HepG2 (cell line): ENCODE measurements at regions not wholly inside any gene's neighbourhood (a gene's known extent, or its start where the extent isn't known, plus 50 kb on each side); places are given as distances from the start of the nearest gene placed in this dataset.

Experiments
- ATAC-seq: fragments of 200-7000 bp; cut with Tn5 transposase; 3 replicates; pipeline ENCODE4 v1.9.1; 2020; ENCODE audit warnings: mild to moderate bottlenecking, moderate library complexity
- BruUV-seq: library from RNA; stranded (reverse); fragments of 400-500 nt; replicated peaks from 2 replicates; lab custom pipeline; 2021; lab: Mats Ljungman, UMichigan
- CTCF ChIA-PET: fragments of 300-600 bp; formaldehyde crosslinking; extraction: SDS; loops from one replicate; lab custom pipeline; 2021; ENCODE audit warnings: low total read pairs, inconsistent platforms, low intra/inter-chr PET ratio; lab: Yijun Ruan, JAX
- POLR2A ChIA-PET: fragments of 350-600 bp; sonication (Branson Sonifier 250); formaldehyde crosslinking; loops from one replicate; lab custom pipeline; 2020; ENCODE audit warnings: antibody characterized with exemption, inconsistent platforms; lab: Yijun Ruan, JAX
- DNase-seq: peaks from one replicate; pipeline ENCODE4 v3.0.0-alpha.2; 2015; ENCODE audit warnings: low spot score
- FAIRE-seq: peaks from 3 replicates; lab custom pipeline; 2011; peaks lifted over from hg19 to GRCh38; lab: Jason Lieb, UNC
- H2AFZ ChIP-seq: one replicate; pipeline ENCODE4 v1.6.1; 2011; ENCODE audit warnings: low read length, inconsistent platforms
- H3K27ac ChIP-seq: fragments of 300-600 bp; 3 replicates; pipeline ENCODE4 v1.8.0; 2011; ENCODE audit warnings: mixed run types, mild to moderate bottlenecking, mixed read lengths, low read length, inconsistent platforms; ENCODE audit not compliant: insufficient read depth; ENCODE audit errors: extremely low read length
- H3K27me3 ChIP-seq, 2 experiments: fragments of 200-600 bp in 1 of 2; 2 replicates in 1 of 2; 3 replicates in 1 of 2; pipeline versions ENCODE4 v1.6.0 to v1.8.0; 2011; ENCODE audit warnings: low read length in 2 of 2, mild to moderate bottlenecking in 2 of 2, moderate library complexity in 2 of 2, inconsistent platforms in 1 of 2; ENCODE audit not compliant: insufficient read depth in 2 of 2, control insufficient read depth in 1 of 2
- H3K36me3 ChIP-seq, 2 experiments: fragments of 200-600 bp in 1 of 2; replicated peaks in 1 of 2; 2 replicates in 1 of 2; 3 replicates in 1 of 2; pipeline versions ENCODE4 v1.5.1 to v1.8.0; 2011; ENCODE audit warnings: low read length in 2 of 2, inconsistent platforms in 1 of 2; ENCODE audit not compliant: insufficient read depth in 2 of 2, control insufficient read depth in 1 of 2
- H3K4me1 ChIP-seq: 2 replicates; pipeline ENCODE4 v1.5.1; 2012; ENCODE audit warnings: low read length, inconsistent platforms; ENCODE audit not compliant: insufficient read depth
- H3K4me2 ChIP-seq: 2 replicates; pipeline ENCODE4 v1.6.0; 2011; ENCODE audit warnings: low read depth, low read length, inconsistent platforms
- H3K4me3 ChIP-seq, 3 experiments: fragments of 200-600 bp in 1 of 3; sonication (generic), shearing (Covaris generic) in 1 of 3; replicated peaks in 1 of 3; 2 replicates each; pipeline ENCODE4 v1.5.1; 2011 to 2016; ENCODE audit warnings: low read length in 3 of 3, inconsistent platforms in 2 of 3, low read depth in 2 of 3, mild to moderate bottlenecking in 2 of 3, control low read depth in 1 of 3, mixed read lengths in 1 of 3; ENCODE audit not compliant: insufficient read depth in 1 of 3
- H3K79me2 ChIP-seq: one replicate; pipeline ENCODE4 v1.6.1; 2011; ENCODE audit warnings: low read length, inconsistent platforms; ENCODE audit not compliant: insufficient read depth
- H3K9ac ChIP-seq: 2 replicates; pipeline ENCODE4 v1.6.0; 2011; ENCODE audit warnings: mild to moderate bottlenecking, low read depth, low read length, inconsistent platforms; ENCODE audit not compliant: insufficient read depth
- H3K9me3 ChIP-seq: 2 replicates; pipeline ENCODE4 v1.5.1; 2012; ENCODE audit warnings: mild to moderate bottlenecking, low read length
- H4K20me1 ChIP-seq: 2 replicates; pipeline ENCODE4 v1.6.0; 2011; ENCODE audit warnings: inconsistent platforms, mild to moderate bottlenecking, low read length, moderate library complexity; ENCODE audit not compliant: insufficient read depth
- AGO2 ChIP-seq: fragments of 200-400 bp; formaldehyde crosslinking; optimal IDR thresholded peaks from 2 replicates; pipeline ENCODE3; 2017; ENCODE audit warnings: mild to moderate bottlenecking, low read depth, low read length, moderate library complexity
- AHR ChIP-seq: IDR thresholded peaks from 2 replicates; pipeline ENCODE4 v1.6.1; 2018; ENCODE audit warnings: missing genetic modification reagents, missing compliant biosample characterization
- ATF7 ChIP-seq, 2 experiments: fragments of 450-650 bp in 1 of 2; sonication (generic) in 1 of 2; formaldehyde crosslinking in 1 of 2; IDR thresholded peaks; 2 replicates each; pipeline versions ENCODE4 v1.4.0 to v1.6.1; 2016 to 2020; ENCODE audit warnings: antibody characterized with exemption in 1 of 2, mild to moderate bottlenecking in 1 of 2, missing genetic modification reagents in 1 of 2
- ATF7-NPFF ChIP-seq: sonication (generic); formaldehyde crosslinking; IDR thresholded peaks from 2 replicates; pipeline ENCODE4 v1.8.1; 2023; ENCODE audit warnings: mild to moderate bottlenecking, low read depth, missing genetic modification reagents, moderate library complexity
- CBX2 ChIP-seq, 2 experiments: fragments of 200-600 bp in 1 of 2; sonication (generic); formaldehyde crosslinking in 1 of 2; IDR thresholded peaks; 2 replicates each; pipeline versions ENCODE4 v1.7.0 to v1.8.1; 2018 to 2022; ENCODE audit warnings: low read depth in 2 of 2, low read length in 1 of 2, mild to moderate bottlenecking in 1 of 2, missing genetic modification reagents in 1 of 2
- CREB1 ChIP-seq, 2 experiments: fragments of 450-650 bp in 1 of 2; IDR thresholded peaks; 2 replicates each; pipeline ENCODE4 v1.6.1; 2016 to 2017; ENCODE audit warnings: control low read depth in 1 of 2, mild to moderate bottlenecking in 1 of 2, missing compliant biosample characterization in 1 of 2, missing genetic modification characterization in 1 of 2
- ISX ChIP-seq: sonication (generic); formaldehyde crosslinking; conservative IDR thresholded peaks from 2 replicates; pipeline ENCODE4 v1.5.0; 2020; ENCODE audit warnings: missing genetic modification reagents
- PCBP2 ChIP-seq: fragments of 200-400 bp; formaldehyde crosslinking; optimal IDR thresholded peaks from 2 replicates; pipeline ENCODE3; 2018; ENCODE audit warnings: low read length, low read depth; ENCODE audit not compliant: poor library complexity, severe bottlenecking
- SATB2 ChIP-seq: sonication (generic); formaldehyde crosslinking; IDR thresholded peaks from 2 replicates; pipeline ENCODE4 v1.5.0; 2020; ENCODE audit warnings: missing genetic modification reagents
- SETDB1 ChIP-seq: sonication (generic); formaldehyde crosslinking; IDR thresholded peaks from 2 replicates; pipeline ENCODE4 v1.5.1; 2020; ENCODE audit warnings: missing genetic modification reagents, mild to moderate bottlenecking, borderline replicate concordance
- SIN3A ChIP-seq: IDR thresholded peaks from 2 replicates; pipeline ENCODE4 v1.6.1; 2011; ENCODE audit warnings: low read depth, mild to moderate bottlenecking, control low read depth, low read length, borderline replicate concordance
- SMAD3 ChIP-seq: sonication (generic); formaldehyde crosslinking; IDR thresholded peaks from 2 replicates; pipeline ENCODE4 v1.4.0; 2020; ENCODE audit warnings: missing genetic modification reagents
- SP1 ChIP-seq, 2 experiments: fragments of 450-650 bp in 1 of 2; sonication (generic) in 1 of 2; formaldehyde crosslinking in 1 of 2; IDR thresholded peaks; 2 replicates each; pipeline versions ENCODE4 v1.4.0 to v1.6.1; 2016 to 2020; ENCODE audit warnings: missing genetic modification reagents in 1 of 2
- ZNF282 ChIP-seq: fragments of 450-650 bp; IDR thresholded peaks from 2 replicates; pipeline ENCODE4 v1.6.1; 2018; ENCODE audit not compliant: partially characterized antibody
- ZNF607 ChIP-seq: sonication (generic); formaldehyde crosslinking; IDR thresholded peaks from 2 replicates; pipeline ENCODE4 v1.5.1; 2020; ENCODE audit warnings: missing genetic modification reagents, mild to moderate bottlenecking, borderline replicate concordance
- ZNF839 ChIP-seq: sonication (generic); formaldehyde crosslinking; IDR thresholded peaks from 2 replicates; pipeline ENCODE4 v1.4.0; 2020; ENCODE audit warnings: missing genetic modification reagents, mild to moderate bottlenecking, borderline replicate concordance
- WGBS: methylation state at CpG from one replicate; pipeline ENCODE4 v1.1.6; 2017; ENCODE audit warnings: low lambda C conversion rate; 5-methylcytosine and 5-hydroxymethylcytosine counted together
- in situ Hi-C: cut with HindIII; loops from 2 replicates; pipeline ENCODE4 v1.10.0; 2017; ENCODE audit warnings: low pct_unique_long_range_greater_than_20kb; ENCODE audit not compliant: extremely low pct_ligation_motif_present
- intact Hi-C: fragments of 100-400 bp; cut with micrococcal nuclease; formaldehyde crosslinking; loops from one replicate; pipeline ENCODE4 v1.10.0; 2022; ENCODE audit not compliant: unreplicated experiment
- TF ChIP-seq, protein P1 (sequence below): sonication (generic); formaldehyde crosslinking; IDR thresholded peaks from 2 replicates; pipeline ENCODE4 v1.5.0; 2020; ENCODE audit warnings: mild to moderate bottlenecking, missing genetic modification reagents

DNA sequence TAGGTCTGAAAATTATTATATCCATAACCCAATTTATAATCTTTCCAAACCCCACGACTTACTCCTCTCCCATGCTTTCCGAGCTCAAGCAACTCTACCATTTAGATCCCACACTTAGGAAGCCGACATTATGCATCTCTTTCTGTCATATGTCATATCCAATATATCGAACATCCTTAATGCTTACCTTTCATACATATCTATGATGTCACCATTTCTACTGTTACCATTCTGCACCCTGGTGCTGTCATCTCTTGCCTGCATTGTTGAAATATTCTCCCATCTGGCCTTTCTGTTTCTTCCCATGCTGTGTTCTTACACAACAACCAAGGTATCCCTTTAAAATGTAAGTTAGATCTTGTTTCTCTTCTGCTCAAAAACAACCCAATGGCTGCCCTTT lies 127.1 kb upstream of the MC4R start:
- no peak overlapping the region for H3K4me3 ChIP-seq

DNA sequence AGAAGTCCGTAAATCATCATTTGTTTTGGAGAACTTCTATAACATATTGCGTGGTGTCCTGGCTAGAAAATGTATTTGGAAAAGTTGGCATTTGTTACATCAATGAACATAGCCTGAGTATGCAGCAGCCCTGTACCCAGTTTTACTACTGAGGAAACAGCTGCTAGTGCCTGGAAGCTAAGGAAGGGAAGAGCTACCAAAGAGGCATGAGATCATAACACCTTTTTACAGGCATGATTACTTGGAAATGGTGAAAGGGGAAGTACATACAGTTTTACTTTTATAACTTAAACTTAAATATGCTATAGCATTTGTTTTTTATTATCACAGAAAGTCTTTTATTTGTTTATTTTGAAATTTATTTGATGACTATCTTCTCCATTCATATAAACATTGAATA lies 128.4 kb upstream of the MC4R start:
- no peak overlapping the region for H3K27ac ChIP-seq
- no TSS peak for BruUV-seq
- 0 out of 5 replicates have a peak, but pooled peaks cover 0 to 3% of the 10 kb centered on the region in 2 experiments for H3K27me3 ChIP-seq
- H2AFZ ChIP-seq = no peak overlapping the region
- FAIRE-seq (no peak), ATAC-seq (no peak), DNase-seq (no peak)
- no peaks in the 10 kb centered on the region for H3K9me3 ChIP-seq
- POLR2A ChIA-PET = no interaction called here
- no peak overlapping the region for H3K4me3 ChIP-seq
- in situ Hi-C loops (no loop called here), intact Hi-C loops (no loop called here)
- no peaks in the 10 kb centered on the region for H3K36me3 ChIP-seq
- H3K79me2 ChIP-seq = no peaks in the 10 kb centered on the region
- H3K9ac ChIP-seq = no peak overlapping the region
- H3K4me1 ChIP-seq = no peaks in the 10 kb centered on the region
- H3K4me2 ChIP-seq = no peak overlapping the region
- H4K20me1 ChIP-seq = no peaks in the 10 kb centered on the region
- WGBS = 0% methylated on average over 2 of the region's 2 CpGs
- CTCF ChIA-PET = no interaction called here
- TF ChIP-seq ZNF607 (CRISPR knock-in tag) (no peak), SP1 (IDR thresholded peaks at IDR 0.05) (no peak), SP1 (CRISPR knock-in tag; IDR thresholded peaks at IDR 0.05) (no peak), SMAD3 (no peak), ZNF839 (no peak), SATB2 (CRISPR knock-in tag) (no peak), AGO2 (no peak), AHR (CRISPR knock-in tag) (no peak), SIN3A (no peak), ATF7-NPFF (CRISPR knock-in tag) (no peak)

More for the DNA sequence above, 127.1 kb upstream of the MC4R start:
- no peaks in the 10 kb centered on the region for H3K9me3 ChIP-seq
- no peaks in the 10 kb centered on the region for H3K79me2 ChIP-seq
- no peaks in the 10 kb centered on the region for H3K36me3 ChIP-seq
- FAIRE-seq (no peak), DNase-seq (no peak), ATAC-seq (no peak)
- no peak overlapping the region for H3K27ac ChIP-seq
- no TSS peak for BruUV-seq
- H2AFZ ChIP-seq = no peak overlapping the region
- H3K4me1 ChIP-seq = no peaks in the 10 kb centered on the region
- H4K20me1 ChIP-seq = no peaks in the 10 kb centered on the region
- no peak for TF ChIP-seq SETDB1 (CRISPR knock-in tag)
- peak; percentile 90 for TF ChIP-seq ATF7 (IDR thresholded peaks at IDR 0.05)
- no peak for TF ChIP-seq ATF7 (CRISPR knock-in tag; IDR thresholded peaks at IDR 0.05)
- TF ChIP-seq PCBP2 = no peak
- TF ChIP-seq ISX (CRISPR knock-in tag) = no peak
- no peak for TF ChIP-seq CBX2 (IDR thresholded peaks at IDR 0.05; ENCODE audit: low read depth, low read length)
- TF ChIP-seq CBX2 (CRISPR knock-in tag; IDR thresholded peaks at IDR 0.05; ENCODE audit: low read depth) = no peak
- no peak for TF ChIP-seq ZNF282
- peak; percentile 53; the same call in 1 of the 2 replicates for TF ChIP-seq CREB1 (IDR thresholded peaks at IDR 0.05)
- TF ChIP-seq CREB1 (CRISPR knock-in tag; IDR thresholded peaks at IDR 0.05) = no peak
- TF ChIP-seq, protein P1, sequence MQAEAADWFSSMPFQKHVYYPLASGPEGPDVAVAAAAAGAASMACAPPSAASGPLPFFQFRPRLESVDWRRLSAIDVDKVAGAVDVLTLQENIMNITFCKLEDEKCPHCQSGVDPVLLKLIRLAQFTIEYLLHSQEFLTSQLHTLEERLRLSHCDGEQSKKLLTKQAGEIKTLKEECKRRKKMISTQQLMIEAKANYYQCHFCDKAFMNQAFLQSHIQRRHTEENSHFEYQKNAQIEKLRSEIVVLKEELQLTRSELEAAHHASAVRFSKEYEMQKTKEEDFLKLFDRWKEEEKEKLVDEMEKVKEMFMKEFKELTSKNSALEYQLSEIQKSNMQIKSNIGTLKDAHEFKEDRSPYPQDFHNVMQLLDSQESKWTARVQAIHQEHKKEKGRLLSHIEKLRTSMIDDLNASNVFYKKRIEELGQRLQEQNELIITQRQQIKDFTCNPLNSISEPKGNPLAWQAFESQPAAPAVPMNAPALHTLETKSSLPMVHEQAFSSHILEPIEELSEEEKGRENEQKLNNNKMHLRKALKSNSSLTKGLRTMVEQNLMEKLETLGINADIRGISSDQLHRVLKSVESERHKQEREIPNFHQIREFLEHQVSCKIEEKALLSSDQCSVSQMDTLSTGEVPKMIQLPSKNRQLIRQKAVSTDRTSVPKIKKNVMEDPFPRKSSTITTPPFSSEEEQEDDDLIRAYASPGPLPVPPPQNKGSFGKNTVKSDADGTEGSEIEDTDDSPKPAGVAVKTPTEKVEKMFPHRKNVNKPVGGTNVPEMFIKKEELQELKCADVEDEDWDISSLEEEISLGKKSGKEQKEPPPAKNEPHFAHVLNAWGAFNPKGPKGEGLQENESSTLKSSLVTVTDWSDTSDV = no peak
- 9% methylated on average over 4 of the region's 4 CpGs for WGBS
- intact Hi-C loops = no loop called here
- no peak overlapping the region for H3K9ac ChIP-seq
- CTCF ChIA-PET = no interaction called here
- POLR2A ChIA-PET = no interaction called here
- in situ Hi-C loops = no loop called here
- 0 out of 5 replicates have a peak, but pooled peaks cover 0 to 3% of the 10 kb centered on the region in 2 experiments for H3K27me3 ChIP-seq
- H3K4me2 ChIP-seq = no peak overlapping the region
